ENCODE measurements at regions not wholly inside any gene's neighbourhood (a gene's known extent, or its start where the extent isn't known, plus 50 kb on each side); places are given as distances from the start of the nearest gene placed in this dataset.
"Not testable (repeated sequence)": the region's sequence is repeated elsewhere in the genome, so short reads cannot be mapped to it uniquely, and the experiment has no call there.

GRCh38 chr17:64741038-64741641 is 79.0 kb upstream of the SMURF2 start:
- Mint-ChIP-seq H3K4me1 (peaks cover 29% of the 10 kb centered on the region), H3K4me3 (peak overlapping the region in 1 of 3 experiments; percentile 28), H3K36me3 (ENCODE audit: low read depth) (no peaks in the 10 kb centered on the region), H3K27ac (peak overlapping the region; percentile 97 to 98 (median 98)), H3K27me3 (ENCODE audit: low read depth) (no peaks in the 10 kb centered on the region), H3K9me3 (no peaks in the 10 kb centered on the region)
- no peak for TF ChIP-seq CTCF (IDR thresholded peaks at IDR 0.05; ENCODE audit: unreplicated experiment in 3 of 3)

- no peaks in the 10 kb centered on the region for H3K36me3 Mint-ChIP-seq (ENCODE audit: low read depth)
- peak overlapping the region; percentile 68 to 95 (median 80) for H3K27ac Mint-ChIP-seq
- no peak overlapping the region for H3K4me3 Mint-ChIP-seq
- H3K27me3 Mint-ChIP-seq (ENCODE audit: low read depth) = no peaks in the 10 kb centered on the region
- peaks cover 29% of the 10 kb centered on the region for H3K4me1 Mint-ChIP-seq
- H3K9me3 Mint-ChIP-seq = no peaks in the 10 kb centered on the region
- TF ChIP-seq CTCF (IDR thresholded peaks at IDR 0.05; ENCODE audit: unreplicated experiment in 3 of 3) = no peak
Observed at GRCh38 chr17:64739316-64740058, 77.4 kb upstream of the SMURF2 start.

- Mint-ChIP-seq H3K36me3 (ENCODE audit: low read depth) (no peaks in the 10 kb centered on the region), H3K9me3 (no peaks in the 10 kb centered on the region), H3K4me3 (no peak overlapping the region), H3K4me1 (peaks cover 34% of the 10 kb centered on the region), H3K27me3 (ENCODE audit: low read depth) (no peaks in the 10 kb centered on the region), H3K27ac (peak overlapping the region in 2 of 3 experiments; percentile 14 to 18)
- TF ChIP-seq CTCF (IDR thresholded peaks at IDR 0.05; ENCODE audit: unreplicated experiment in 3 of 3) = peak in 2 of 3 experiments; percentile 24 to 26
Observed at GRCh38 chr17:64736804-64737492, 74.8 kb upstream of the SMURF2 start.

- peaks cover 14% of the 10 kb centered on the region for H3K4me1 Mint-ChIP-seq
- no peak for TF ChIP-seq CTCF (IDR thresholded peaks at IDR 0.05; ENCODE audit: unreplicated experiment in 3 of 3)
- no peaks in the 10 kb centered on the region for H3K36me3 Mint-ChIP-seq (ENCODE audit: low read depth)
- no peaks in the 10 kb centered on the region for H3K9me3 Mint-ChIP-seq
- peak overlapping the region; percentile 33 to 66 (median 51) for H3K27ac Mint-ChIP-seq
- H3K27me3 Mint-ChIP-seq (ENCODE audit: low read depth) = no peaks in the 10 kb centered on the region
- H3K4me3 Mint-ChIP-seq = no peak overlapping the region
Observed at GRCh38 chr17:64732336-64733006, 70.4 kb upstream of the SMURF2 start.

GRCh38 chr17:64730023-64730422 is 67.9 kb upstream of the SMURF2 start:
- not testable (repeated sequence) for H3K27me3 Mint-ChIP-seq (ENCODE audit: low read depth); H3K4me3 Mint-ChIP-seq; H3K36me3 Mint-ChIP-seq (ENCODE audit: low read depth); H3K9me3 Mint-ChIP-seq; H3K4me1 Mint-ChIP-seq
- H3K27ac Mint-ChIP-seq = peak overlapping the region in 1 of 3 experiments; percentile 23

- H3K27ac Mint-ChIP-seq = peak overlapping the region in 1 of 3 experiments; percentile 23
- no peak overlapping the region for H3K4me3 Mint-ChIP-seq
- H3K27me3 Mint-ChIP-seq (ENCODE audit: low read depth) = no peaks in the 10 kb centered on the region
- H3K4me1 Mint-ChIP-seq = peaks cover 12% of the 10 kb centered on the region
- H3K36me3 Mint-ChIP-seq (ENCODE audit: low read depth) = no peaks in the 10 kb centered on the region
- no peak for TF ChIP-seq CTCF (IDR thresholded peaks at IDR 0.05; ENCODE audit: unreplicated experiment in 3 of 3)
- H3K9me3 Mint-ChIP-seq = no peaks in the 10 kb centered on the region
Observed at GRCh38 chr17:64729201-64729600, 67.1 kb upstream of the SMURF2 start.
